Upper lobe of left lung (tissue), 6 donors: ENCODE measurements at regions not wholly inside any gene's neighbourhood (a gene's known extent, or its start where the extent isn't known, plus 50 kb on each side); places are given as distances from the start of the nearest gene placed in this dataset.

ENCODE experiments used
- ATAC-seq, 2 donors: fragments of 200-7000 bp; cut with Tn5 transposase; one replicate each; pipeline ENCODE4 v1.9.1; 2022; ENCODE audit warnings: mild to moderate bottlenecking in 2 of 2, moderate library complexity in 2 of 2; ENCODE audit not compliant: low FRiP score in 2 of 2
- DNase-seq, 2 donors: peaks; one replicate each; pipeline ENCODE4 v3.0.0-alpha.2; 2019 to 2020
- H3K27ac ChIP-seq, 4 donors: fragments of 200-600 bp; sonication (generic); one replicate each; pipeline ENCODE4 v1.5.1; 2016 to 2019
- H3K27me3 ChIP-seq, 4 donors: fragments of 200-600 bp; sonication (generic); one replicate each; pipeline ENCODE4 v1.5.1; 2017 to 2019
- H3K36me3 ChIP-seq, 4 donors: fragments of 200-600 bp; sonication (generic); one replicate each; pipeline ENCODE4 v1.5.1; 2016 to 2019
- H3K4me1 ChIP-seq, 4 donors: fragments of 200-600 bp; sonication (generic); one replicate each; pipeline ENCODE4 v1.5.1; 2018 to 2019
- H3K4me3 ChIP-seq, 4 donors: fragments of 200-600 bp; sonication (generic); one replicate each; pipeline ENCODE4 v1.5.1; 2017 to 2019; ENCODE audit warnings: mild to moderate bottlenecking in 2 of 4, moderate library complexity in 1 of 4
- H3K9me3 ChIP-seq, 4 donors: fragments of 200-600 bp; sonication (generic); one replicate each; pipeline ENCODE4 v1.5.1; 2018 to 2019
- EP300 ChIP-seq, 4 donors: sonication (generic); formaldehyde crosslinking; IDR thresholded peaks; one replicate each; pipeline ENCODE4 v1.5.1; 2017; ENCODE audit warnings: antibody characterized with exemption in 4 of 4, control low read depth in 2 of 4
- POLR2A ChIP-seq, 4 donors: fragments of 450-650 bp; IDR thresholded peaks; one replicate each; pipeline ENCODE4 v1.5.1; 2016 to 2017; ENCODE audit warnings: antibody characterized with exemption in 4 of 4, mild to moderate bottlenecking in 2 of 4
- POLR2AphosphoS5 ChIP-seq, 2 donors: sonication (generic); formaldehyde crosslinking; IDR thresholded peaks; one replicate each; pipeline ENCODE4 v1.5.1; 2017; ENCODE audit warnings: antibody characterized with exemption in 2 of 2
- WGBS, 2 donors: methylation state at CpG; one replicate each; pipeline ENCODE4 v1.1.5; 2017 to 2018; 5-methylcytosine and 5-hydroxymethylcytosine counted together
- TF ChIP-seq, protein P1 (sequence below), 6 experiments: fragments of 450-650 bp in 4 of 6; fragments of 200-600 bp in 2 of 6; sonication (generic) in 2 of 6; IDR thresholded peaks; one replicate each; pipeline ENCODE4 v1.5.1; 2016 to 2019; ENCODE audit warnings: antibody characterized with exemption in 6 of 6
- donor health status: DM: no; HTN: no; CAD: no; lungs with moderate emphysema.
- donor health status: DM: no; HTN: yes; CAD: no; lungs with severe emphysema.

DNA sequence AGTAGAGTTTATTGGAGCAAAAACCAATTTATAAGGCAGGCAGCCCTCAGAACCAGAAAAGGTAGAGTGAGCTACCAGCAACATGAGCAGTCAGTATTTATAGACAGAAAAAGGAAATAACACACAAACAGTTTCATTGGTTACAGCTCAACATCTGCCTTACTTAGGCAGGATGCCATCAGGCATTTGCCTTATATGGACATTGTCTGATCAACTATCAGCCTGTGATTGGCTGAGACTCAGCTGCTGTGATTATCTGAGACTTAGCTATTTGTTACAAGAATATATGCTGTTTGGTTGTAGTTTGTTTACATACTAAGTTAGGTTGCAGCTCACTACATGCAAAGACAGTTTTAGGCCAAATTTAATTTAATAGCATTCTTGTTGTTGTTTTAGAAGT lies 60.4 kb upstream of the CDK1 start:
- Histone ChIP-seq H3K27ac (no peak overlapping the region), H3K9me3 (no peaks in the 10 kb centered on the region), H3K36me3 (no peaks in the 10 kb centered on the region), H3K4me1 (peaks cover 0 to 3% (median 0%) of the 10 kb centered on the region in 4 donors), H3K4me3 (no peak overlapping the region), H3K27me3 (no peaks in the 10 kb centered on the region)
- TF ChIP-seq, protein P1, sequence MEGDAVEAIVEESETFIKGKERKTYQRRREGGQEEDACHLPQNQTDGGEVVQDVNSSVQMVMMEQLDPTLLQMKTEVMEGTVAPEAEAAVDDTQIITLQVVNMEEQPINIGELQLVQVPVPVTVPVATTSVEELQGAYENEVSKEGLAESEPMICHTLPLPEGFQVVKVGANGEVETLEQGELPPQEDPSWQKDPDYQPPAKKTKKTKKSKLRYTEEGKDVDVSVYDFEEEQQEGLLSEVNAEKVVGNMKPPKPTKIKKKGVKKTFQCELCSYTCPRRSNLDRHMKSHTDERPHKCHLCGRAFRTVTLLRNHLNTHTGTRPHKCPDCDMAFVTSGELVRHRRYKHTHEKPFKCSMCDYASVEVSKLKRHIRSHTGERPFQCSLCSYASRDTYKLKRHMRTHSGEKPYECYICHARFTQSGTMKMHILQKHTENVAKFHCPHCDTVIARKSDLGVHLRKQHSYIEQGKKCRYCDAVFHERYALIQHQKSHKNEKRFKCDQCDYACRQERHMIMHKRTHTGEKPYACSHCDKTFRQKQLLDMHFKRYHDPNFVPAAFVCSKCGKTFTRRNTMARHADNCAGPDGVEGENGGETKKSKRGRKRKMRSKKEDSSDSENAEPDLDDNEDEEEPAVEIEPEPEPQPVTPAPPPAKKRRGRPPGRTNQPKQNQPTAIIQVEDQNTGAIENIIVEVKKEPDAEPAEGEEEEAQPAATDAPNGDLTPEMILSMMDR (IDR thresholded peaks at IDR 0.05), result no peak
- no peak for TF ChIP-seq POLR2AphosphoS5 (IDR thresholded peaks at IDR 0.05)
- no peak for TF ChIP-seq EP300 (IDR thresholded peaks at IDR 0.05)
- no peak for TF ChIP-seq POLR2A (IDR thresholded peaks at IDR 0.05)
- DNase-seq (no peak), ATAC-seq (no peak)

DNA sequence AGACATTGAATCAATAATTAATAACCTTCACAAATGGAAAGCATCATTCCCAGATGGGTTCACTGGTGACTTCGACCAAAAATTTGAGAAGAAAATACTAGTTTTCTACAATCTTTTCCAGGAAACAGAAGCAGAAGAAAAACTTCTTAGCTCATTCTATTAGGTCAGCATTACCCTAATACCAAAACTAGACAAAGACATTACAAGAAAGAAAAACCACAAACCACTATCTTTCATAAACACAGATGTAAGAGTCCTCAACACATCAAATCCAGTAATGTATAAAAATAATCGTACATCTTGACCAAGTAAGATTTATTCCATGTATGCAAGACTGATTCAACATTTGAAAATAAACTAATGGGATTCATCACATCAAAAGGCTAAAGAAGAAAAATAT lies 64.0 kb upstream of the CDK1 start:
- Histone ChIP-seq H3K27me3 (no peaks in the 10 kb centered on the region), H3K4me1 (peaks cover 0 to 3% (median 0%) of the 10 kb centered on the region in 4 donors), H3K27ac (no peak overlapping the region), H3K9me3 (no peaks in the 10 kb centered on the region), H3K36me3 (no peaks in the 10 kb centered on the region), H3K4me3 (no peak overlapping the region)
- WGBS, 2 donors, result 61 to 66% methylated on average over 2 of the region's 2 CpGs
- ATAC-seq (no peak), DNase-seq (no peak)
- TF ChIP-seq POLR2AphosphoS5 (IDR thresholded peaks at IDR 0.05) (no peak), POLR2A (IDR thresholded peaks at IDR 0.05) (no peak), EP300 (IDR thresholded peaks at IDR 0.05) (no peak)
- TF ChIP-seq, protein P1 (IDR thresholded peaks at IDR 0.05), result no peak

DNA sequence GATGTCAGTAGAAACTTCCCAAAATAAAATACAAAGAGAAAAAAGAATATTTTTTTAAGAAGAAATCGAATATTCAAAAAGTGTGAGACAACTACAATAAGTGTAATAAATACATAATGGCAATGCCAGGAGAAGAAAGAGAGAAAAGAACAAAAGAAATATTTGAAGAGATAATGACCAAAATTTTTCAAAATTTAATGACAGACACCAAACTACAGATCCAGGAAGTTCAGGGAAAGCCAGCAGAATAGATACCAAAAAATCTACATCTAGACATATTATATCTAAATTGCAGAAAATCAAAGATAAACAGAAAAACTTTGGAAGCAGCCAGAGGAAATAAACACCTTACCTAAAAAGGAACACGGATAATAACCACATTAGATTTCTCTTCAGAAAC lies 66.8 kb upstream of the CDK1 start:
- 89 to 92% methylated on average over 2 of the region's 2 CpGs for WGBS, 2 donors
- no peak for DNase-seq
- TF ChIP-seq EP300 (IDR thresholded peaks at IDR 0.05), result no peak
- TF ChIP-seq POLR2AphosphoS5 (IDR thresholded peaks at IDR 0.05), result no peak
- Histone ChIP-seq H3K9me3 (no peaks in the 10 kb centered on the region), H3K4me1 (no peaks in the 10 kb centered on the region), H3K27me3 (no peaks in the 10 kb centered on the region), H3K36me3 (no peaks in the 10 kb centered on the region), H3K4me3 (no peak overlapping the region), H3K27ac (no peak overlapping the region)
- ATAC-seq, result no peak

DNA sequence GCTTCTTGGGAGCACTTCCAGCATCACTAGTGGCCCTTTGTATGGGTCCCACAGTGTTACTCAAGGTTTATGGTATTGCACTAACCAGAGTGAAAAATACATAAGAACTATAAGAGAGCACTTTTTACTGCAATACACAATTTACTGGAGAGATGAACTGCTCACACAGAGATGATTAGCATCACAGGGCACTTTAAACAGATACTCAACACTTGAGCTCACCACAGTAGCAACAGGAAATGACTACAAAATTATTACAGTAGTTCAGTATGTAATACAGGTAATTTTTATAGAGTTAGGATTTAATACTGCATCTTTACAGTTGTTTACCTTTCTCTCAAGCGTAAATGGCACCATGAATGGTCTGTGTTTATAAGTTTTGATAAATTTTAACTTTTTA lies 68.2 kb upstream of the CDK1 start:
- no peak overlapping the region for H3K4me3 ChIP-seq
- H3K36me3 ChIP-seq, result no peaks in the 10 kb centered on the region
- H3K27ac ChIP-seq, result no peak overlapping the region
- WGBS, 2 donors, result 90 to 95% methylated on average over 1 of the region's 1 CpG
- no peaks in the 10 kb centered on the region for H3K27me3 ChIP-seq
- no peak for DNase-seq
- H3K9me3 ChIP-seq, result no peaks in the 10 kb centered on the region
- no peak for TF ChIP-seq EP300 (IDR thresholded peaks at IDR 0.05)
- no peak for TF ChIP-seq POLR2A (IDR thresholded peaks at IDR 0.05)
- no peak for ATAC-seq
- no peaks in the 10 kb centered on the region for H3K4me1 ChIP-seq

DNA sequence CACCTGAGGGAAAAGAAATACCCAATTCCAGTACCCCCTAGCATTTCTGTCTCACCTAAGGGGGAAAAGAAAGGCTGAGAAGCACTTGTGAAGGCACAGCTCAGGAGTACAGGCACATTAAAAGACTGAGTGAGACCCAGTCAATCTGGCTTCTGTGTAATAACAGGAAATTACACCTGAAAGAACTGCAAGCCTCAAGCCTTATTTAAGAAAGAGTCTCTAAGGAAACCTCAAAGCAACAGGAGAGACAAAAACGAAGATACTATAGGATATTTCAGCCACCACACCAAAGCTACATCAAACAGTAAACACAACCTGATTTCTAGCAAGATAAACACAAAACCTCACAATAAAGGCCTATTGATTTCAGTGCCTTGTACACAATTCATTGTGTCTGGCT lies 69.6 kb upstream of the CDK1 start:
- Histone ChIP-seq H3K9me3 (no peaks in the 10 kb centered on the region), H3K27me3 (no peaks in the 10 kb centered on the region), H3K36me3 (no peaks in the 10 kb centered on the region), H3K27ac (no peak overlapping the region), H3K4me3 (no peak overlapping the region), H3K4me1 (peaks cover 0 to 5% (median 0%) of the 10 kb centered on the region in 4 donors)
- WGBS, 2 donors, result 38 to 58% methylated on average over 1 of the region's 1 CpG
- TF ChIP-seq POLR2A (IDR thresholded peaks at IDR 0.05) (no peak), POLR2AphosphoS5 (IDR thresholded peaks at IDR 0.05) (no peak), EP300 (IDR thresholded peaks at IDR 0.05) (no peak)
- TF ChIP-seq, protein P1 (IDR thresholded peaks at IDR 0.05), result no peak
- DNase-seq, result no peak
- no peak for ATAC-seq

DNA sequence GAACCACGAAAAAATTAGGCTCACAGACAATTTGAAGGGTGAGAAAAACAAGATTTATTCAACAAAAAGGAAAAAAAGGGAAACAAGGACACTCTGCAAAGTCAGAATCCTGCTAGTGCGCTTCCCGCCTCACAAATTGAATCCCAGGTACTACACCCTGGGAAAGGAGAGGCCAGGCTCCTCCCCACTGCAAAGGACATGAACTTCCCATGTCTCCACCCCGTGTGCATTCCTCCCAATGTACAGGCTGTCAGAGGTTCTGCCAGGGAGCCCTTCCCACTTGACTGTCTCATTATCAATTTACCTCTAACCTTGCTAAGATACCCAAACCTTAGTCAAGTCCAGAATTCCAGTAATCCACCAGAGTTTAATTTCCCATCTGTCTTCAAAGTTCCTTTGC lies 70.4 kb upstream of the CDK1 start:
- Histone ChIP-seq H3K4me1 (peaks cover 0 to 5% (median 0%) of the 10 kb centered on the region in 4 donors), H3K27ac (no peak overlapping the region), H3K4me3 (no peak overlapping the region), H3K36me3 (no peaks in the 10 kb centered on the region), H3K9me3 (no peaks in the 10 kb centered on the region), H3K27me3 (no peaks in the 10 kb centered on the region)
- ATAC-seq, result no peak
- 67 to 79% methylated on average over 4 of the region's 4 CpGs for WGBS, 2 donors
- no peak for DNase-seq
- no peak for TF ChIP-seq POLR2AphosphoS5 (IDR thresholded peaks at IDR 0.05)
- TF ChIP-seq, protein P1 (IDR thresholded peaks at IDR 0.05), result no peak
- no peak for TF ChIP-seq EP300 (IDR thresholded peaks at IDR 0.05)
- no peak for TF ChIP-seq POLR2A (IDR thresholded peaks at IDR 0.05)
